Progenitor cell of endocrine pancreas (in vitro differentiated cells): ENCODE measurements at regions not wholly inside any gene's neighbourhood (a gene's known extent, or its start where the extent isn't known, plus 50 kb on each side); places are given as distances from the start of the nearest gene placed in this dataset.

ENCODE experiments used
- DNase-seq: peaks from one replicate; pipeline ENCODE4 v3.0.0; 2021; ENCODE audit warnings: low spot score; ENCODE audit not compliant: unreplicated experiment
- H3K27ac Mint-ChIP-seq: 2 replicates; pipeline ENCODE4 v1.8.0; 2021; ENCODE audit warnings: mild to moderate bottlenecking, moderate library complexity, mixed read lengths
- H3K27me3 Mint-ChIP-seq: 2 replicates; pipeline ENCODE4 v1.8.0; 2021; ENCODE audit warnings: mixed read lengths
- H3K36me3 Mint-ChIP-seq: 2 replicates; pipeline ENCODE4 v1.8.0; 2022; ENCODE audit warnings: mixed read lengths; ENCODE audit not compliant: insufficient read depth
- H3K4me1 Mint-ChIP-seq: 2 replicates; pipeline ENCODE4 v1.8.0; 2021; ENCODE audit warnings: low read depth, mixed read lengths
- H3K4me3 Mint-ChIP-seq: 2 replicates; pipeline ENCODE4 v1.8.0; 2021; ENCODE audit warnings: low read depth, mild to moderate bottlenecking, moderate library complexity, mixed read lengths
- H3K9me3 Mint-ChIP-seq: 2 replicates; pipeline ENCODE4 v1.8.0; 2021; ENCODE audit warnings: low read depth, mixed read lengths
- TF ChIP-seq, protein P1 (sequence below): fragments of 200-600 bp; sonication (generic); IDR thresholded peaks from one replicate; pipeline ENCODE4 v1.5.0; 2021; ENCODE audit warnings: antibody characterized with exemption, mild to moderate bottlenecking; ENCODE audit not compliant: unreplicated experiment

DNA sequence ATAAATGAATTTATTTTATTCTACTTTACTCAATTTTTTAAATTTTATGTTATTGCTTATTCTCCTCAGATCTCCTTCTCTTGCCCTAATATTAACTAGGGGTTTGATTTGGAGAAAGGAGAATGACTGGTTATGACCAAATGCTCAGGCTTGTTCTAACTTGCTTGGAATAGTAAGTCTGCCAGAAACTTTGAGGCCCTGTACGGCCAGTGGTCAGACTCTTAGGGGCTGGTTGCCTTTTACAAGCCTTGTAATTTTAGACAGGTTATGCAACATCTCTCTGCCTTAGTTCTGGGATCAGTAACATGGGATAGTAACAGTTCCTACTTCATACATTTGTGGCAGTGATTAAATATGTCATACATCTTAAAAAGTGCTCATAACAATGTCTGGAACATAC lies 279.5 kb downstream of the DUSP10 start:
- TF ChIP-seq, protein P1, sequence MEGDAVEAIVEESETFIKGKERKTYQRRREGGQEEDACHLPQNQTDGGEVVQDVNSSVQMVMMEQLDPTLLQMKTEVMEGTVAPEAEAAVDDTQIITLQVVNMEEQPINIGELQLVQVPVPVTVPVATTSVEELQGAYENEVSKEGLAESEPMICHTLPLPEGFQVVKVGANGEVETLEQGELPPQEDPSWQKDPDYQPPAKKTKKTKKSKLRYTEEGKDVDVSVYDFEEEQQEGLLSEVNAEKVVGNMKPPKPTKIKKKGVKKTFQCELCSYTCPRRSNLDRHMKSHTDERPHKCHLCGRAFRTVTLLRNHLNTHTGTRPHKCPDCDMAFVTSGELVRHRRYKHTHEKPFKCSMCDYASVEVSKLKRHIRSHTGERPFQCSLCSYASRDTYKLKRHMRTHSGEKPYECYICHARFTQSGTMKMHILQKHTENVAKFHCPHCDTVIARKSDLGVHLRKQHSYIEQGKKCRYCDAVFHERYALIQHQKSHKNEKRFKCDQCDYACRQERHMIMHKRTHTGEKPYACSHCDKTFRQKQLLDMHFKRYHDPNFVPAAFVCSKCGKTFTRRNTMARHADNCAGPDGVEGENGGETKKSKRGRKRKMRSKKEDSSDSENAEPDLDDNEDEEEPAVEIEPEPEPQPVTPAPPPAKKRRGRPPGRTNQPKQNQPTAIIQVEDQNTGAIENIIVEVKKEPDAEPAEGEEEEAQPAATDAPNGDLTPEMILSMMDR, result no peak
- no peaks in the 10 kb centered on the region for H3K36me3 Mint-ChIP-seq
- no peaks in the 10 kb centered on the region for H3K9me3 Mint-ChIP-seq
- no peak overlapping the region for H3K27ac Mint-ChIP-seq
- no peaks in the 10 kb centered on the region for H3K4me1 Mint-ChIP-seq
- H3K27me3 Mint-ChIP-seq, result peaks cover 3% of the 10 kb centered on the region
- no peak overlapping the region for H3K4me3 Mint-ChIP-seq
- DNase-seq, result no peak

- H3K27me3 Mint-ChIP-seq, result no peaks in the 10 kb centered on the region
- peaks cover 14% of the 10 kb centered on the region for H3K4me1 Mint-ChIP-seq
- H3K27ac Mint-ChIP-seq, result no peak overlapping the region
- H3K4me3 Mint-ChIP-seq, result no peak overlapping the region
- no peaks in the 10 kb centered on the region for H3K36me3 Mint-ChIP-seq
- no peak for DNase-seq
- no peaks in the 10 kb centered on the region for H3K9me3 Mint-ChIP-seq
- TF ChIP-seq, protein P1, result no peak
Measured at GRCh38 chr1:221468546-221468945, 273.3 kb downstream of the DUSP10 start.

- no peak for DNase-seq
- TF ChIP-seq, protein P1, result no peak
- no peaks in the 10 kb centered on the region for H3K36me3 Mint-ChIP-seq
- no peak overlapping the region for H3K27ac Mint-ChIP-seq
- H3K4me1 Mint-ChIP-seq, result peaks cover 16% of the 10 kb centered on the region
- no peaks in the 10 kb centered on the region for H3K9me3 Mint-ChIP-seq
- no peaks in the 10 kb centered on the region for H3K27me3 Mint-ChIP-seq
- H3K4me3 Mint-ChIP-seq, result no peak overlapping the region
Measured at GRCh38 chr1:221469476-221469875, 272.4 kb downstream of the DUSP10 start.

DNA sequence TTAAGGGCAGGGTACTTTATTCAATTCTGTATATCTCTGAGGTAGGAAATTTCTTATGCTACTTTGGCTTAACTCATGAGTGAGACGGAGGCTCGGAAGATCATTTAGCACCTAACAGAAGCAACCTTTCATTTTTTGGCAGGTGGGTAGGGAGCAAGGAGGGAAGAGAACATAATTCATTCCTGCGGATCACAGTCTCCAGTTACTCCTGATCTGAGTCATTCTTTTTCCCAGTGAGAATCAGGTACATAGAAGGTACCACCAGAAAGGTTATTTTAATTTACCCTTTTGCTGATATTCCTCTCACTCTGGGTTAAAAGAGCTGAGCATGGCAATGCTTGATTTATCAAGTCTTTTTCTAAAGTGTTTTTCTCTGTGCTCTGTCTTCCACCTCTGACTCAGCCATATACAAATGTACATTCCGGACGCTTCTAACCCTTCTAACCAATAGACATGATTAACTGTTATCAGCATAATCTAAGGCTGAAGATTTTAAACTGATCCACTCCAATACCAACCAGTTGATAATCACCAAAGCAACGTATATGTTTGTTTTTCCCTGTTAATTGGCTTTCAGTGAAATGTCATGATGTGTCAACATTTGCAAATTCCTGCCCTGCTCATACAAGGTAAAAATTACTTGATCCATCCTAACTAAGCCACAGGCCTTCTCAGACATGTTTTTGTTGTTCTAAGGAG lies 271.7 kb downstream of the DUSP10 start:
- H3K27ac Mint-ChIP-seq, result no peak overlapping the region

DNA sequence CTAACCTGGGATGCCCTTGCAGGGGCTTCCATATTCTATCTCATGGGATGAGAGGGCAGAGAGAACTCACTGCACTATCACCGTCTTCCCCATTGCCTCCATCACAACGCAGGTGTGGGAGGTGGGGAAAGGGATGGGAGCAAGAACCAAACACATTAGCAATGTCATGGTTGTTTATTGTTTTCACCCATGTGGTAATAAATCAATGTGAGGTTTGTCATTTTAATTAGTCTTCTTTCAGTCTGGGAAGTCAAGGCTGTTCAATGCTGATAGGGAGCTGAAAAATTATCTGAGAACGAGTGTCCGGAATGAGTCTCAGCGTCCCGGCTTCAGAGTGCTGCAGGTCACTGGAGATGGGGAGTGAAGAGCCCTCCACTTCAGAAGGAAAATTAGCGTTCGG lies 268.5 kb downstream of the DUSP10 start:
- TF ChIP-seq, protein P1, result no peak
- no peak for DNase-seq
- Mint-ChIP-seq H3K9me3 (no peaks in the 10 kb centered on the region), H3K4me3 (no peak overlapping the region), H3K27me3 (peaks cover 6% of the 10 kb centered on the region), H3K36me3 (no peaks in the 10 kb centered on the region), H3K4me1 (peaks cover 16% of the 10 kb centered on the region), H3K27ac (no peak overlapping the region)

More for the DNA sequence above, 271.7 kb downstream of the DUSP10 start:
- Mint-ChIP-seq H3K4me1 (peaks cover 16% of the 10 kb centered on the region), H3K9me3 (no peaks in the 10 kb centered on the region), H3K4me3 (no peak overlapping the region), H3K36me3 (no peaks in the 10 kb centered on the region), H3K27me3 (no peaks in the 10 kb centered on the region)
- no peak for DNase-seq
- TF ChIP-seq, protein P1, result no peak
